Neural progenitor cell (in vitro differentiated cells): ENCODE measurements at regions not wholly inside any gene's neighbourhood (a gene's known extent, or its start where the extent isn't known, plus 50 kb on each side); places are given as distances from the start of the nearest gene placed in this dataset.

Source experiments
- DNase-seq: peaks from one replicate; pipeline ENCODE4 v3.0.0-alpha.2; 2016; ENCODE audit warnings: low spot score
- H2AFZ ChIP-seq: fragments of 200-600 bp; sonication (generic); replicated peaks from 2 replicates; pipeline ENCODE4 v1.6.1; 2016; ENCODE audit warnings: antibody characterized with exemption
- H3F3A ChIP-seq: fragments of 200-600 bp; sonication (generic); 2 replicates; pipeline ENCODE4 v1.6.1; 2016; ENCODE audit warnings: antibody characterized with exemption, low read depth
- H3K27ac ChIP-seq: fragments of 200-600 bp; sonication (generic); 2 replicates; pipeline ENCODE4 v1.5.1; 2016; ENCODE audit warnings: mild to moderate bottlenecking
- H3K27me3 ChIP-seq: fragments of 200-600 bp; sonication (generic); 2 replicates; pipeline ENCODE4 v1.6.1; 2016; ENCODE audit warnings: mild to moderate bottlenecking, moderate library complexity
- H3K36me3 ChIP-seq: fragments of 200-600 bp; sonication (generic); 2 replicates; pipeline ENCODE4 v1.5.1; 2016
- H3K4me1 ChIP-seq: fragments of 200-600 bp; sonication (generic); 2 replicates; pipeline ENCODE4 v1.6.1; 2016; ENCODE audit warnings: mixed run types
- H3K4me2 ChIP-seq: fragments of 200-600 bp; sonication (generic); 2 replicates; pipeline ENCODE4 v1.6.1; 2016
- H3K4me3 ChIP-seq: fragments of 200-600 bp; sonication (generic); 2 replicates; pipeline ENCODE4 v1.5.1; 2016
- H3K79me2 ChIP-seq: fragments of 200-600 bp; sonication (generic); 2 replicates; pipeline ENCODE4 v1.6.1; 2016; ENCODE audit warnings: low read depth
- H3K9ac ChIP-seq: fragments of 200-600 bp; sonication (generic); 2 replicates; pipeline ENCODE4 v1.6.1; 2016
- H3K9me3 ChIP-seq: fragments of 200-600 bp; sonication (generic); 2 replicates; pipeline ENCODE4 v1.5.1; 2016; ENCODE audit warnings: low read depth
- H4K20me1 ChIP-seq: fragments of 200-600 bp; sonication (generic); 2 replicates; pipeline ENCODE4 v1.6.1; 2016; ENCODE audit warnings: low read depth
- H3K27ac Mint-ChIP-seq: 3 replicates; pipeline ENCODE4 v1.8.0; 2021; ENCODE audit warnings: mixed read lengths
- H3K27me3 Mint-ChIP-seq: 2 replicates; pipeline ENCODE4 v1.8.0; 2022; ENCODE audit warnings: low read depth, mild to moderate bottlenecking, inconsistent platforms, moderate library complexity, mixed read lengths; ENCODE audit not compliant: insufficient read depth
- H3K36me3 Mint-ChIP-seq: 3 replicates; pipeline ENCODE4 v1.8.0; 2021; ENCODE audit warnings: mixed read lengths
- H3K4me1 Mint-ChIP-seq: 3 replicates; pipeline ENCODE4 v1.8.0; 2021; ENCODE audit warnings: mixed read lengths
- H3K4me3 Mint-ChIP-seq: 3 replicates; pipeline ENCODE4 v1.8.0; 2021; ENCODE audit warnings: mild to moderate bottlenecking, moderate library complexity, mixed read lengths
- H3K9me3 Mint-ChIP-seq: 3 replicates; pipeline ENCODE4 v1.8.0; 2020; ENCODE audit warnings: mixed read lengths
- EZH2 ChIP-seq: fragments of 200-600 bp; sonication (generic); IDR thresholded peaks from 2 replicates; pipeline ENCODE4 v1.6.1; 2017; ENCODE audit warnings: antibody characterized with exemption, mild to moderate bottlenecking, moderate library complexity
- EZH2phosphoT487 ChIP-seq: fragments of 200-600 bp; sonication (generic); IDR thresholded peaks from 2 replicates; pipeline ENCODE4 v1.6.1; 2017; ENCODE audit warnings: antibody characterized with exemption
- TF ChIP-seq, protein P1 (sequence below): fragments of 200-600 bp; sonication (generic); IDR thresholded peaks from 2 replicates; pipeline ENCODE4 v1.5.1; 2017; ENCODE audit warnings: antibody characterized with exemption, mild to moderate bottlenecking

DNA sequence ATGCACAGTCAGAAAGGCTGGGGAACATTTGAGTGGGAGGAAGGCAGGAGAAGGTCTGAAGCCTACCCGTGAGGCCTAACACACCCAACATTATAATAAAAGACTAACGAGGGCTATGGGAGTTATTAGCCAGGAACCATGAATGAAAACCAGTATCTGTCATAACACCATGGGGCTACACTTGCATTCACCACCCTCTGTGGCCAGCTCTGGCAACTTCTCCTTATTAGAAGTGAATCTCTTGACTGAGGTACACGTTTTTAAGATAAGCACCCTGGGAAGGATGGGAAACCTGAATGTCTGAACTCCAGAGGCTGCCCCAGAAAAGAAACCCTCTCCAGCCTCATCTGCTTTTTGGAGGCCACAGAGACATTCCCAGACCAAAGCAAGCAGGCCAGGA lies 204.3 kb upstream of the RAB4A start:
- H3K4me1 Mint-ChIP-seq: peaks cover 47% of the 10 kb centered on the region
- no peak for DNase-seq
- Histone ChIP-seq H3K9me3 (no peaks in the 10 kb centered on the region), H3K27me3 (no peaks in the 10 kb centered on the region), H2AFZ (no peak overlapping the region), H3K79me2 (no peaks in the 10 kb centered on the region), H3K4me1 (peaks cover 28% of the 10 kb centered on the region), H3K36me3 (no peaks in the 10 kb centered on the region), H3K27ac (no peak overlapping the region), H3K4me2 (no peak overlapping the region), H4K20me1 (no peaks in the 10 kb centered on the region), H3K9ac (no peak overlapping the region), H3F3A (peaks cover 17% of the 10 kb centered on the region), H3K4me3 (no peak overlapping the region)
- no peak overlapping the region for H3K4me3 Mint-ChIP-seq
- TF ChIP-seq EZH2phosphoT487: no peak
- TF ChIP-seq, protein P1, sequence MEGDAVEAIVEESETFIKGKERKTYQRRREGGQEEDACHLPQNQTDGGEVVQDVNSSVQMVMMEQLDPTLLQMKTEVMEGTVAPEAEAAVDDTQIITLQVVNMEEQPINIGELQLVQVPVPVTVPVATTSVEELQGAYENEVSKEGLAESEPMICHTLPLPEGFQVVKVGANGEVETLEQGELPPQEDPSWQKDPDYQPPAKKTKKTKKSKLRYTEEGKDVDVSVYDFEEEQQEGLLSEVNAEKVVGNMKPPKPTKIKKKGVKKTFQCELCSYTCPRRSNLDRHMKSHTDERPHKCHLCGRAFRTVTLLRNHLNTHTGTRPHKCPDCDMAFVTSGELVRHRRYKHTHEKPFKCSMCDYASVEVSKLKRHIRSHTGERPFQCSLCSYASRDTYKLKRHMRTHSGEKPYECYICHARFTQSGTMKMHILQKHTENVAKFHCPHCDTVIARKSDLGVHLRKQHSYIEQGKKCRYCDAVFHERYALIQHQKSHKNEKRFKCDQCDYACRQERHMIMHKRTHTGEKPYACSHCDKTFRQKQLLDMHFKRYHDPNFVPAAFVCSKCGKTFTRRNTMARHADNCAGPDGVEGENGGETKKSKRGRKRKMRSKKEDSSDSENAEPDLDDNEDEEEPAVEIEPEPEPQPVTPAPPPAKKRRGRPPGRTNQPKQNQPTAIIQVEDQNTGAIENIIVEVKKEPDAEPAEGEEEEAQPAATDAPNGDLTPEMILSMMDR: no peak
- TF ChIP-seq EZH2: no peak
- H3K9me3 Mint-ChIP-seq: no peaks in the 10 kb centered on the region
- no peaks in the 10 kb centered on the region for H3K36me3 Mint-ChIP-seq
- H3K27me3 Mint-ChIP-seq: peaks cover 6% of the 10 kb centered on the region
- no peak overlapping the region for H3K27ac Mint-ChIP-seq

GRCh38 chr1:229067546-229067945 lies 203.4 kb upstream of the RAB4A start:
- H3K9ac ChIP-seq: no peak overlapping the region
- H4K20me1 ChIP-seq: no peaks in the 10 kb centered on the region
- peaks cover 18% of the 10 kb centered on the region for H3F3A ChIP-seq
- H3K36me3 ChIP-seq: no peaks in the 10 kb centered on the region
- H3K4me3 ChIP-seq: no peak overlapping the region
- no peak overlapping the region for H3K27ac ChIP-seq
- H3K4me2 ChIP-seq: no peak overlapping the region
- H3K9me3 Mint-ChIP-seq: no peaks in the 10 kb centered on the region
- TF ChIP-seq EZH2 (no peak), EZH2phosphoT487 (no peak)
- TF ChIP-seq, protein P1: no peak
- peaks cover 6% of the 10 kb centered on the region for H3K27me3 Mint-ChIP-seq
- peaks cover 23% of the 10 kb centered on the region for H3K4me1 ChIP-seq
- H3K36me3 Mint-ChIP-seq: no peaks in the 10 kb centered on the region
- H3K4me1 Mint-ChIP-seq: peaks cover 41% of the 10 kb centered on the region
- no peak overlapping the region for H2AFZ ChIP-seq
- no peaks in the 10 kb centered on the region for H3K27me3 ChIP-seq
- no peaks in the 10 kb centered on the region for H3K79me2 ChIP-seq
- H3K27ac Mint-ChIP-seq: no peak overlapping the region
- no peak overlapping the region for H3K4me3 Mint-ChIP-seq
- no peaks in the 10 kb centered on the region for H3K9me3 ChIP-seq
- DNase-seq: no peak

DNA sequence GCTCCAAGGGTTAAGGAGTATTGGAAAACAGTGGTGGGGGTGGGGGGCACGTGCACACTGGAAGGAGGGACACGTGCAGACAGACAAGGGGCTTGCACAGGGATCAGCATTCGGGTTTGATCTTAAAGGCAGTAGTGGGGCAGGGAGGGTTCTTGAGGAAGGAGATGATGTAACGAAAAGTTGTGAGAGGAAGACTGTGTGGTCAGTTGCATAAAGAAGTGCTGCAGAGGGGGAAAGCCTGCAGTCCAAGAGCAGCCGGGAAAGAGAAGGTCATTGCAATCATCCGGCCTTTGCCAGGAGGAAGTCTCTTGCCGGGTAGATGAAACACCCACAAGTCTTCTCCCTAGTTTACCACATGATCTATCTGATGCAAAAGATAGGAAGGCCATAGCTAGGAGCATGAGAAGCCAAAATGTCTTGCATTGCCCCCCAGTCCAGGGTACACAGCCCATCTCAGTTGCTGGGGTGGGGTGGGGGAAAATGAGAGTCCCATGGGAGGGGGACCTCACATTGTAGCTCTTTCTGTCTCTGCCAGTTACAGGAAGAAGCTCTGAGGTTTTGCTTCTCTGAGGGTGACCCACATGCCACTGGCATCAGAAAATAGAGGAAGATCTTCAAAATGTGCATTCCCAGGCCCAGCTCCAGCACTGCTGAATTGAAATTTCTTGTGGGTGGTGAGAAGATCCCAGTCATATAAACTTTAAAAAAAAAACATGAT lies 202.5 kb upstream of the RAB4A start:
- Histone ChIP-seq H3K9me3 (no peaks in the 10 kb centered on the region), H3K4me3 (no peak overlapping the region), H3K27ac (no peak overlapping the region), H2AFZ (no peak overlapping the region), H3K79me2 (no peaks in the 10 kb centered on the region), H3K9ac (no peak overlapping the region), H3K36me3 (no peaks in the 10 kb centered on the region), H3K27me3 (no peaks in the 10 kb centered on the region), H3F3A (peaks cover 11% of the 10 kb centered on the region), H4K20me1 (no peaks in the 10 kb centered on the region), H3K4me2 (no peak overlapping the region), H3K4me1 (peaks cover 14% of the 10 kb centered on the region)
- TF ChIP-seq EZH2phosphoT487: no peak
- TF ChIP-seq EZH2: no peak
- TF ChIP-seq, protein P1: no peak
- DNase-seq: no peak
- H3K27ac Mint-ChIP-seq: peak overlapping the region; percentile 2
- peaks cover 4% of the 10 kb centered on the region for H3K27me3 Mint-ChIP-seq
- no peaks in the 10 kb centered on the region for H3K36me3 Mint-ChIP-seq
- H3K9me3 Mint-ChIP-seq: no peaks in the 10 kb centered on the region
- no peak overlapping the region for H3K4me3 Mint-ChIP-seq
- peaks cover 32% of the 10 kb centered on the region for H3K4me1 Mint-ChIP-seq
